ENCODE measurements at regions not wholly inside any gene's neighbourhood (a gene's known extent, or its start where the extent isn't known, plus 50 kb on each side); places are given as distances from the start of the nearest gene placed in this dataset.

- H3K9ac ChIP-seq (ENCODE audit: extremely low read depth, low read length, poor library complexity, severe bottlenecking), result no peak overlapping the region
- WGBS, 2 experiments (ENCODE audit: insufficient coverage in 1 of 2, insufficient read length in 1 of 2), result no CpG with 5 or more reads among the region's 1 CpG
- Mint-ChIP-seq H3K27me3 (ENCODE audit: insufficient read depth) (no peaks in the 10 kb centered on the region), H3K36me3 (ENCODE audit: low read depth) (no peaks in the 10 kb centered on the region), H3K9me3 (no peaks in the 10 kb centered on the region), H3K27ac (no peak overlapping the region), H3K4me1 (no peaks in the 10 kb centered on the region), H3K4me3 (no peak overlapping the region)
- H3K36me3 ChIP-seq (ENCODE audit: control insufficient read depth, insufficient read depth, low read length), result no peaks in the 10 kb centered on the region
- H3K4me3 ChIP-seq (ENCODE audit: low read length), result no peak overlapping the region
- no peaks in the 10 kb centered on the region for H3K9me3 ChIP-seq (ENCODE audit: control insufficient read depth, low read length)
- no peaks in the 10 kb centered on the region for H3K27me3 ChIP-seq (ENCODE audit: control insufficient read depth, insufficient read depth, low read length, poor library complexity, severe bottlenecking)
- no peak overlapping the region for H3K27ac ChIP-seq (ENCODE audit: low read depth, low read length)
- no peak for TF ChIP-seq CTCF (conservative IDR thresholded peaks at IDR 0.05)
- H3K4me1 ChIP-seq (ENCODE audit: control insufficient read depth, insufficient read depth, low read length), result no peaks in the 10 kb centered on the region
- no peak for DNase-seq
Observed at GRCh38 chr6:49050584-49050983, 412.5 kb downstream of the MMUT start.

GRCh38 chr6:49038294-49038822 lies 424.7 kb downstream of the MMUT start:
- Histone ChIP-seq H3K4me1 (ENCODE audit: control insufficient read depth, insufficient read depth, low read length) (no peaks in the 10 kb centered on the region), H3K36me3 (ENCODE audit: control insufficient read depth, insufficient read depth, low read length) (no peaks in the 10 kb centered on the region), H3K27ac (ENCODE audit: low read depth, low read length) (no peak overlapping the region), H3K9me3 (ENCODE audit: control insufficient read depth, low read length) (no peaks in the 10 kb centered on the region), H3K4me3 (ENCODE audit: low read length) (no peak overlapping the region), H3K9ac (ENCODE audit: extremely low read depth, low read length, poor library complexity, severe bottlenecking) (no peak overlapping the region), H3K27me3 (ENCODE audit: control insufficient read depth, insufficient read depth, low read length, poor library complexity, severe bottlenecking) (no peaks in the 10 kb centered on the region)
- Mint-ChIP-seq H3K36me3 (ENCODE audit: low read depth) (no peaks in the 10 kb centered on the region), H3K27me3 (ENCODE audit: insufficient read depth) (no peaks in the 10 kb centered on the region), H3K4me3 (no peak overlapping the region), H3K27ac (no peak overlapping the region), H3K9me3 (no peaks in the 10 kb centered on the region), H3K4me1 (no peaks in the 10 kb centered on the region)
- 83 to 94% methylated on average over 1 to 2 of the region's 2 CpGs for WGBS, 2 experiments (ENCODE audit: insufficient coverage in 1 of 2, insufficient read length in 1 of 2)
- no peak for TF ChIP-seq CTCF (conservative IDR thresholded peaks at IDR 0.05)
- no peak for DNase-seq

DNA sequence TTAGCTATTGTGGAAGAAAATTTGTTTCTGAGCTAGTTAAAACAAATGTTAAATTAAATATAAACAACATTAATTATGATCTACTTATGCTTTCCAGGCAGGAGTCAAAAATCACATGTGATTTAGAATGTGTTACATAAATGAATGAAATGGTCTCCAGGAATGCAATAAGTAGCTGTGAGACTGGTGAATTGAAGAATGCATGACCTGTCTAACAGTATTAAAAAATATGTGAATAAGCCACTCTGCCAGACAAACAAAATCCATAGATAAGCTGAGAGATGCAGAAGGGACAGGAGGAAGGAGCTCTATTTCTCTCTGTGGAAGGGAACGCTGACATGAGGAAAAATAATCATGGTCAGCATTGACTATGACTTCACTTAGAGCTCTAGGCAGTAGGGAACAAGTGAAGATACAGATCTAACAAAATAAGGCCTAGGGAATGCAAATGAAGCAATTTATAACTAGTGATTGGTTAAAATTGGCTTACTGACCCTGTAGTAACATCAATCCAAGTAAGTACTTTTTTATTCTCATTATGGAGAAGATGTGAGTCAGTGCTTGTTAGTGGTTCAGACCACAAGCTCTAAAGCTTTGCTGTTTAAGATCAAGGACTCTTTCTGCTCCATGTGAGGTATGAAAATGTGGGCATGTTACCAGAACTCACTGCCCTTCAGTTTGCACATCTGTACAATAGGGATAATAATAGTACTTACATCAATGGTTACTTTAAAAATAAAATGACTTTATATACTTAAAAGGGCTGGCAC lies 432.6 kb downstream of the MMUT start:
- H3K36me3 ChIP-seq (ENCODE audit: control insufficient read depth, insufficient read depth, low read length), result no peaks in the 10 kb centered on the region
- H3K27me3 Mint-ChIP-seq (ENCODE audit: insufficient read depth), result no peaks in the 10 kb centered on the region
- no peak overlapping the region for H3K27ac ChIP-seq (ENCODE audit: low read depth, low read length)
- H3K27ac Mint-ChIP-seq, result no peak overlapping the region
- no peak for TF ChIP-seq CTCF (conservative IDR thresholded peaks at IDR 0.05)
- H3K4me3 Mint-ChIP-seq, result no peak overlapping the region
- no peaks in the 10 kb centered on the region for H3K4me1 Mint-ChIP-seq
- H3K9me3 Mint-ChIP-seq, result peaks cover 4% of the 10 kb centered on the region
- H3K36me3 Mint-ChIP-seq (ENCODE audit: low read depth), result no peaks in the 10 kb centered on the region
- DNase-seq, result no peak
- H3K4me3 ChIP-seq (ENCODE audit: low read length), result no peak overlapping the region
- H3K9me3 ChIP-seq (ENCODE audit: control insufficient read depth, low read length), result no peaks in the 10 kb centered on the region
- no peaks in the 10 kb centered on the region for H3K4me1 ChIP-seq (ENCODE audit: control insufficient read depth, insufficient read depth, low read length)
- H3K27me3 ChIP-seq (ENCODE audit: control insufficient read depth, insufficient read depth, low read length, poor library complexity, severe bottlenecking), result no peaks in the 10 kb centered on the region
- WGBS, 2 experiments (ENCODE audit: insufficient coverage in 1 of 2, insufficient read length in 1 of 2), result 91% methylated on average over 1 of the region's 1 CpG; no CpG with 5 or more reads in 1 of the 2 experiments
- no peak overlapping the region for H3K9ac ChIP-seq (ENCODE audit: extremely low read depth, low read length, poor library complexity, severe bottlenecking)

Measured in endodermal cell (in vitro differentiated cells).